Peyer's patch (tissue), 4 donors: ENCODE measurements at regions not wholly inside any gene's neighbourhood (a gene's known extent, or its start where the extent isn't known, plus 50 kb on each side); places are given as distances from the start of the nearest gene placed in this dataset.

Source experiments
- DNase-seq, 3 donors: peaks; one replicate each; pipeline ENCODE4 v3.0.0-alpha.2; 2017 to 2019
- H3K27ac ChIP-seq, 4 donors: fragments of 200-600 bp; sonication (generic); one replicate each; pipeline ENCODE4 v1.5.1; 2016 to 2019
- H3K27me3 ChIP-seq, 2 donors: fragments of 200-600 bp; sonication (generic); one replicate each; pipeline ENCODE4 v1.5.1; 2019
- H3K36me3 ChIP-seq, 3 donors: fragments of 200-600 bp; sonication (generic); one replicate each; pipeline ENCODE4 v1.5.1; 2016 to 2019
- H3K4me1 ChIP-seq, 4 donors: fragments of 200-600 bp; sonication (generic); one replicate each; pipeline ENCODE4 v1.5.1; 2016 to 2019
- H3K4me3 ChIP-seq, 4 donors: fragments of 200-600 bp; sonication (generic); 1 replicate in 3 of 4; 2 replicates in 1 of 4; pipeline ENCODE4 v1.5.1; 2016 to 2019; ENCODE audit warnings: mild to moderate bottlenecking in 1 of 4
- H3K9me3 ChIP-seq, 4 donors: fragments of 200-600 bp; sonication (generic); one replicate each; pipeline ENCODE4 v1.5.1; 2016 to 2019; ENCODE audit warnings: mild to moderate bottlenecking in 1 of 4
- CTCF ChIP-seq, 6 experiments: fragments of 450-650 bp in 4 of 6; fragments of 200-600 bp in 2 of 6; sonication (generic) in 1 of 6; IDR thresholded peaks; one replicate each; pipeline ENCODE4 v1.5.1; 2017 to 2019; ENCODE audit warnings: antibody characterized with exemption in 6 of 6, mild to moderate bottlenecking in 3 of 6, moderate library complexity in 1 of 6
- POLR2A ChIP-seq, 2 donors: fragments of 450-650 bp; IDR thresholded peaks; one replicate each; pipeline ENCODE4 v1.5.1; 2017; ENCODE audit warnings: antibody characterized with exemption in 2 of 2, mild to moderate bottlenecking in 2 of 2, moderate library complexity in 2 of 2

GRCh38 chr21:14881863-14882499, 182.8 kb downstream of the NRIP1 start:
- Histone ChIP-seq H3K36me3 (no peaks in the 10 kb centered on the region), H3K27ac (no peak overlapping the region), H3K27me3 (no peaks in the 10 kb centered on the region), H3K4me3 (no peak overlapping the region), H3K9me3 (no peaks in the 10 kb centered on the region), H3K4me1 (peaks cover 0 to 20% (median 4%) of the 10 kb centered on the region in 4 donors)
- DNase-seq: no peak
- TF ChIP-seq POLR2A (IDR thresholded peaks at IDR 0.05): no peak
- no peak for TF ChIP-seq CTCF (IDR thresholded peaks at IDR 0.05)

GRCh38 chr21:14880922-14881321, 183.9 kb downstream of the NRIP1 start:
- H3K36me3 ChIP-seq: no peaks in the 10 kb centered on the region
- no peak for DNase-seq
- TF ChIP-seq CTCF (IDR thresholded peaks at IDR 0.05) (no peak), POLR2A (IDR thresholded peaks at IDR 0.05) (no peak)
- no peaks in the 10 kb centered on the region for H3K9me3 ChIP-seq
- peaks cover 0 to 26% (median 6%) of the 10 kb centered on the region in 4 donors for H3K4me1 ChIP-seq
- no peak overlapping the region for H3K27ac ChIP-seq
- H3K4me3 ChIP-seq: no peak overlapping the region
- H3K27me3 ChIP-seq: no peaks in the 10 kb centered on the region

GRCh38 chr21:14879458-14879857, 185.3 kb downstream of the NRIP1 start:
- TF ChIP-seq POLR2A (IDR thresholded peaks at IDR 0.05) (no peak), CTCF (IDR thresholded peaks at IDR 0.05) (no peak)
- H3K27me3 ChIP-seq: no peaks in the 10 kb centered on the region
- no peaks in the 10 kb centered on the region for H3K9me3 ChIP-seq
- H3K27ac ChIP-seq: no peak overlapping the region
- no peak overlapping the region for H3K4me3 ChIP-seq
- no peaks in the 10 kb centered on the region for H3K36me3 ChIP-seq
- DNase-seq: no peak
- peaks cover 0 to 41% (median 7%) of the 10 kb centered on the region in 4 donors for H3K4me1 ChIP-seq

- H3K9me3 ChIP-seq: no peaks in the 10 kb centered on the region
- no peak overlapping the region for H3K4me3 ChIP-seq
- H3K36me3 ChIP-seq: no peaks in the 10 kb centered on the region
- H3K27me3 ChIP-seq: no peaks in the 10 kb centered on the region
- H3K4me1 ChIP-seq: peaks cover 0 to 44% (median 7%) of the 10 kb centered on the region in 4 donors
- DNase-seq: no peak
- H3K27ac ChIP-seq: no peak overlapping the region
- TF ChIP-seq CTCF (IDR thresholded peaks at IDR 0.05) (no peak), POLR2A (IDR thresholded peaks at IDR 0.05) (no peak)
Observed at GRCh38 chr21:14878971-14879370, 185.8 kb downstream of the NRIP1 start.

- Histone ChIP-seq H3K4me3 (no peak overlapping the region), H3K27ac (peak overlapping the region in 1 of 4 donors; percentile 36), H3K27me3 (no peaks in the 10 kb centered on the region), H3K4me1 (peaks cover 0 to 44% (median 7%) of the 10 kb centered on the region in 4 donors), H3K9me3 (no peaks in the 10 kb centered on the region), H3K36me3 (no peaks in the 10 kb centered on the region)
- TF ChIP-seq POLR2A (IDR thresholded peaks at IDR 0.05) (no peak), CTCF (IDR thresholded peaks at IDR 0.05) (no peak)
- no peak for DNase-seq
Observed at GRCh38 chr21:14877581-14878228, 187.1 kb downstream of the NRIP1 start.
